Heart left ventricle (tissue), 13 donors: ENCODE measurements at regions not wholly inside any gene's neighbourhood (a gene's known extent, or its start where the extent isn't known, plus 50 kb on each side); places are given as distances from the start of the nearest gene placed in this dataset.

Experiments used
- POLR2A ChIP-seq, 2 donors: fragments of 450-650 bp; IDR thresholded peaks; one replicate each; pipeline ENCODE4 v1.6.1; 2017; ENCODE audit warnings: antibody characterized with exemption in 2 of 2, mild to moderate bottlenecking in 2 of 2, moderate library complexity in 2 of 2
- TF ChIP-seq, protein P1 (sequence below), 12 donors: fragments of 200-600 bp; sonication (generic) in 4 of 12; IDR thresholded peaks; one replicate each; pipeline versions ENCODE4 v1.5.0 to v1.8.0; 2018 to 2022; ENCODE audit warnings: antibody characterized with exemption in 12 of 12, mild to moderate bottlenecking in 5 of 12
- donor health status: ischemic (EF 13 %, LVEDD 7.1; RV severe dilation, severe dysfunction).
- donor health status: DM: no; HTN: yes; CAD: no.
- donor health status: DM: no; HTN: no; CAD: no.
- donor health status: ischemic (EF 25% LVEDD 6.9; RV normal size, moderate dysfunction).
- donor health status: ischemic (EF 25% LVEDD 5.7; RV mildly dilated, moderate dysfunction).
- donor health status: ischemic (EF 35%, LVEDD 5.7; RV mildly dilated, moderate dysfunction).
- donor health status: nonischemic (EF 11% LVEDD 7.7; RV severe dilation, severe dysfunction).
- donor health status: DM: yes; HTN: yes; CAD: no.
- donor health status: PGD.
- donor health status: ischemic (EF 29% LVEDD 5.4; RV normal size, mild dysfunction).
- donor health status: nonischemic (EF 23%, LVEDD 6.1; RV moderate dilation, normal function).

DNA sequence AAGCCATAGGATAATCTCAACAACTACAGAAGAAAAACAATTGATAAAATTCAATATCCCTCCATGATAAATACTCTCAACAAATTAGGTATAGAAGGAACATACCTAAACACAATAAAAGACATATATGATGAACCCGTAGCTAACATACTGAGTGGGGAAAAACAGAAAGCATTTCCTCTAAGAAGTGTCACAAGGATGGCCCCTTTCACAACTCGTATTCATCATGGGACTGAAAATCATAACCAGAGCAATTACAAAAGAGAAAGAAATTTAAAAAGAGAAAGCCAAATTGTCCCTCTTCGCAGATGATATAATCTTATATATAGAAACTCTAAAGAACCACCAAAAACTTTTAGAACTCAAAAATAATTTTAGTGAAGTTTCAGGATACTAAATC, 146.3 kb upstream of the RGMB start:
- TF ChIP-seq, protein P1, sequence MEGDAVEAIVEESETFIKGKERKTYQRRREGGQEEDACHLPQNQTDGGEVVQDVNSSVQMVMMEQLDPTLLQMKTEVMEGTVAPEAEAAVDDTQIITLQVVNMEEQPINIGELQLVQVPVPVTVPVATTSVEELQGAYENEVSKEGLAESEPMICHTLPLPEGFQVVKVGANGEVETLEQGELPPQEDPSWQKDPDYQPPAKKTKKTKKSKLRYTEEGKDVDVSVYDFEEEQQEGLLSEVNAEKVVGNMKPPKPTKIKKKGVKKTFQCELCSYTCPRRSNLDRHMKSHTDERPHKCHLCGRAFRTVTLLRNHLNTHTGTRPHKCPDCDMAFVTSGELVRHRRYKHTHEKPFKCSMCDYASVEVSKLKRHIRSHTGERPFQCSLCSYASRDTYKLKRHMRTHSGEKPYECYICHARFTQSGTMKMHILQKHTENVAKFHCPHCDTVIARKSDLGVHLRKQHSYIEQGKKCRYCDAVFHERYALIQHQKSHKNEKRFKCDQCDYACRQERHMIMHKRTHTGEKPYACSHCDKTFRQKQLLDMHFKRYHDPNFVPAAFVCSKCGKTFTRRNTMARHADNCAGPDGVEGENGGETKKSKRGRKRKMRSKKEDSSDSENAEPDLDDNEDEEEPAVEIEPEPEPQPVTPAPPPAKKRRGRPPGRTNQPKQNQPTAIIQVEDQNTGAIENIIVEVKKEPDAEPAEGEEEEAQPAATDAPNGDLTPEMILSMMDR (IDR thresholded peaks at IDR 0.05), result no peak
- no peak for TF ChIP-seq POLR2A (IDR thresholded peaks at IDR 0.05)
